ENCODE measurements at regions not wholly inside any gene's neighbourhood (a gene's known extent, or its start where the extent isn't known, plus 50 kb on each side); places are given as distances from the start of the nearest gene placed in this dataset.

- H3K36me3 ChIP-seq = no peaks in the 10 kb centered on the region
- no peak overlapping the region for H3K4me3 ChIP-seq
- no peaks in the 10 kb centered on the region for H3K9me3 ChIP-seq
- H3K27ac ChIP-seq = no peak overlapping the region
- H3K27me3 ChIP-seq = no peaks in the 10 kb centered on the region
- TF ChIP-seq, protein P1, sequence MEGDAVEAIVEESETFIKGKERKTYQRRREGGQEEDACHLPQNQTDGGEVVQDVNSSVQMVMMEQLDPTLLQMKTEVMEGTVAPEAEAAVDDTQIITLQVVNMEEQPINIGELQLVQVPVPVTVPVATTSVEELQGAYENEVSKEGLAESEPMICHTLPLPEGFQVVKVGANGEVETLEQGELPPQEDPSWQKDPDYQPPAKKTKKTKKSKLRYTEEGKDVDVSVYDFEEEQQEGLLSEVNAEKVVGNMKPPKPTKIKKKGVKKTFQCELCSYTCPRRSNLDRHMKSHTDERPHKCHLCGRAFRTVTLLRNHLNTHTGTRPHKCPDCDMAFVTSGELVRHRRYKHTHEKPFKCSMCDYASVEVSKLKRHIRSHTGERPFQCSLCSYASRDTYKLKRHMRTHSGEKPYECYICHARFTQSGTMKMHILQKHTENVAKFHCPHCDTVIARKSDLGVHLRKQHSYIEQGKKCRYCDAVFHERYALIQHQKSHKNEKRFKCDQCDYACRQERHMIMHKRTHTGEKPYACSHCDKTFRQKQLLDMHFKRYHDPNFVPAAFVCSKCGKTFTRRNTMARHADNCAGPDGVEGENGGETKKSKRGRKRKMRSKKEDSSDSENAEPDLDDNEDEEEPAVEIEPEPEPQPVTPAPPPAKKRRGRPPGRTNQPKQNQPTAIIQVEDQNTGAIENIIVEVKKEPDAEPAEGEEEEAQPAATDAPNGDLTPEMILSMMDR (IDR thresholded peaks at IDR 0.05) = no peak
- H3K4me1 ChIP-seq = no peaks in the 10 kb centered on the region
- no peak for DNase-seq (ENCODE audit: low spot score)
Measured at GRCh38 chr1:101356604-101357443, 120.0 kb downstream of the S1PR1 start.

DNA sequence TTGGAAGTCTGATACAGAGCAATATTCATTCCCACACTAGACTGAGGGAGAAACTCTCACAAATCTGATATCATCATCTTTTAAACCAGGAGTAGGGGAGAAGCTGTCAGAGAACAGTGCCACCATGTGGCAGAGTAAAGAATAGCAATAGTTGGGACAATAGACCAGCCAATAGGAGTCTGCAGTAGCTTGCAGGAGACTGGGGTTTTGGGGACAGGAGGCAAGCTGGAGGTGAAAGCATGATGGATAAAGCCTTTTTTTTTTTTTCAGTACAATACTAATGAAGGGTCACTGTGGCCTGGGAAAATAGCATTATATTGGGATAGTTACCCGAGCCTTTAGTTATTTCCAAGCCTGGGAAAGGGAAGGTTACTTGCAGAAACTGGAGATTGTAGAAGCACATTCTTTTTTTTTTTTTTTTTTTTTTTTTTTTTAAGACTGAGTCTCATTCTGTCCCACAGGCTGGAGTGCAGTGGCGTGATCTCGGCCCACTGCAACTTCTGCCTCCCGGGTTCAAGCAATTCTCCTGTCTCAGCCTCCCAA is 120.7 kb downstream of the S1PR1 start:
- TF ChIP-seq, protein P1 (IDR thresholded peaks at IDR 0.05) = peak; percentile 65 to 86
- Histone ChIP-seq H3K4me3 (no peak overlapping the region), H3K9me3 (no peaks in the 10 kb centered on the region), H3K4me1 (no peaks in the 10 kb centered on the region), H3K36me3 (no peaks in the 10 kb centered on the region), H3K27ac (no peak overlapping the region), H3K27me3 (no peaks in the 10 kb centered on the region)
- DNase-seq (ENCODE audit: low spot score) = peak; percentile 63

GRCh38 chr1:101360506-101360905 is 123.7 kb downstream of the S1PR1 start:
- H3K27ac ChIP-seq = no peak overlapping the region
- H3K4me1 ChIP-seq = no peaks in the 10 kb centered on the region
- no peaks in the 10 kb centered on the region for H3K27me3 ChIP-seq
- DNase-seq (ENCODE audit: low spot score) = no peak
- H3K9me3 ChIP-seq = no peaks in the 10 kb centered on the region
- TF ChIP-seq, protein P1 (IDR thresholded peaks at IDR 0.05) = no peak
- H3K36me3 ChIP-seq = no peaks in the 10 kb centered on the region
- H3K4me3 ChIP-seq = no peak overlapping the region

GRCh38 chr1:101363891-101364318 is 127.1 kb downstream of the S1PR1 start:
- no peaks in the 10 kb centered on the region for H3K4me1 ChIP-seq
- TF ChIP-seq, protein P1 (IDR thresholded peaks at IDR 0.05) = no peak
- H3K4me3 ChIP-seq = no peak overlapping the region
- no peak overlapping the region for H3K27ac ChIP-seq
- no peaks in the 10 kb centered on the region for H3K36me3 ChIP-seq
- no peaks in the 10 kb centered on the region for H3K9me3 ChIP-seq
- no peaks in the 10 kb centered on the region for H3K27me3 ChIP-seq
- no peak for DNase-seq (ENCODE audit: low spot score)

- Histone ChIP-seq H3K4me3 (no peak overlapping the region), H3K9me3 (no peaks in the 10 kb centered on the region), H3K4me1 (no peaks in the 10 kb centered on the region), H3K27ac (no peak overlapping the region), H3K36me3 (no peaks in the 10 kb centered on the region), H3K27me3 (no peaks in the 10 kb centered on the region)
- TF ChIP-seq, protein P1 (IDR thresholded peaks at IDR 0.05) = no peak
- DNase-seq (ENCODE audit: low spot score) = no peak
Measured at GRCh38 chr1:101364370-101365120, 127.7 kb downstream of the S1PR1 start.
